Stimulated activated CD4-positive, alpha-beta T cell treated with anti-CD3 and anti-CD28 coated beads, Interleukin-12 subunit alpha, Interleukin-12 subunit beta, amount 100 ng/mL, for 48 hours (primary cell): ENCODE measurements at regions not wholly inside any gene's neighbourhood (a gene's known extent, or its start where the extent isn't known, plus 50 kb on each side); places are given as distances from the start of the nearest gene placed in this dataset.

ENCODE experiments used
- DNase-seq, 3 donors: peaks; one replicate each; pipeline ENCODE4 v3.0.0-alpha.2; 2020; ENCODE audit warnings: low read depth in 2 of 3, low spot score in 1 of 3

DNA sequence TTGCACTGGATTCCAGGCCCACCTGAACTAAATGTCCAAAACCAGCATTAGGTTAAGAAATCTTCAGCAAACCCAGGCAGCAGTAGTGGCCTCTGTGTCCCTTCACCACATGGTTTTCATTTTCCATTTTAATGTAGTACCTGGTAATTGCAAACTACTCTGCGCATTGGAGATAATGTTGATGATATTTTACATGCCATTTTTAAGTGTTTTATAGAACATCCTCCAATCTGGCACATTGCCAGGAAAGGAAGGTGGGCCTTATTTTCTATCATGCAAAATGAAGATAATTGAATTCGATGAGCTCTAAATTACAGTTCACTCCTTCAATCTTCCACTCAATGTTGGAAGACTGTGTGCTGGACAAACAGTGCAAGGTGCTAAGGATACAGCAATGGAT, 89.5 kb downstream of the ZC3H11B start:
- DNase-seq, result no peak

DNA sequence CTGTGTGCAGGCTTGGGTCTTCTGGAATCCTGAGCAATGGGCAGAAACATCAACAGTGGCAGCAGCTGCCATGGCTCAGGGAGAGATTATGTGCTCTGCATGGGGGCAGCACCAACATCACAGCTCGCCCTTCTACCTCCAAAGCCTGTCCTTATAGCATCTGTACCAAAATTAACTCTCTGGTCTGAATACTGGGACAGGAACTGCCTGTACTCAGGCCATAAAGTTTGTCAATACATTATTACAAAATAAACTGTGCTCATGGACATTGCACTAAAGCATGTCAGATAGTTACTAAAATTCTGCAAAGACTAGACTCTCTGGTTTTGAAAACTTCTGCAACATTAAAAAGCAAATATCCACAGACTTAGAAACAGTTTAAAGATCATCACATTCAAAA, 91.6 kb downstream of the ZC3H11B start:
- DNase-seq, result no peak

DNA sequence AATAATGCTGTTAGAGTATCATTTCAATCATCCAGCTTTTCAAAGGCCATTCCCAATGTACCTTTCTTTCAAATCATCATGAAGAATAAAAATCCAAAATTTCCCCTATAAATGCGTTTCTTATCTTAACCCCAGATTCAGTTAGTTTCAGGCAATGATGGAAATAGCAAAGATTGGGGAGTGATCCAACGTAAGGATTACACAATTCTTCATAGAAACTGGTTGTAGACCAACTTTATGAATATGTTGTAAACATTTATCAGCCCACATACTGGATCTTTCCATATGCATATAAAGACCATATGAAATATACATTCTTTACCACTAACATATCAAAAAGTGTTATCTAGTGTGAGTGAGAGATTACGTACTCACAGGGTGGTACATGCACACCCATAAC, 92.7 kb downstream of the ZC3H11B start:
- DNase-seq, result no peak

DNA sequence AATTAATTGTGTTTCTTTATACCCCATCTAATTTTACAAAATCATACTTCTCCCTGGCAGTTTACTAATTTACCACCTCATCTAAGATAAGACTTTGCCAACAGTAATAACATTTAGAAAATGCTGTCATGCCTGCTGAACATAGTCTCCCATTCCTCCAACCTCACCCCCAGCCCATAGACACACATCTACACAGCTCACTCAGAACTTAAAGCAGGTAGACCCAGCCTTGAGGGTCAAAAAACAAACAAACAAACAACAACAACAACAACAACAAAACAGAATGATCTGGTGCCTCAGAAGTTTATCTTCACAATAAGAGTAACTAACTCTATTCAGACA, 94.0 kb downstream of the ZC3H11B start:
- DNase-seq, result no peak

DNA sequence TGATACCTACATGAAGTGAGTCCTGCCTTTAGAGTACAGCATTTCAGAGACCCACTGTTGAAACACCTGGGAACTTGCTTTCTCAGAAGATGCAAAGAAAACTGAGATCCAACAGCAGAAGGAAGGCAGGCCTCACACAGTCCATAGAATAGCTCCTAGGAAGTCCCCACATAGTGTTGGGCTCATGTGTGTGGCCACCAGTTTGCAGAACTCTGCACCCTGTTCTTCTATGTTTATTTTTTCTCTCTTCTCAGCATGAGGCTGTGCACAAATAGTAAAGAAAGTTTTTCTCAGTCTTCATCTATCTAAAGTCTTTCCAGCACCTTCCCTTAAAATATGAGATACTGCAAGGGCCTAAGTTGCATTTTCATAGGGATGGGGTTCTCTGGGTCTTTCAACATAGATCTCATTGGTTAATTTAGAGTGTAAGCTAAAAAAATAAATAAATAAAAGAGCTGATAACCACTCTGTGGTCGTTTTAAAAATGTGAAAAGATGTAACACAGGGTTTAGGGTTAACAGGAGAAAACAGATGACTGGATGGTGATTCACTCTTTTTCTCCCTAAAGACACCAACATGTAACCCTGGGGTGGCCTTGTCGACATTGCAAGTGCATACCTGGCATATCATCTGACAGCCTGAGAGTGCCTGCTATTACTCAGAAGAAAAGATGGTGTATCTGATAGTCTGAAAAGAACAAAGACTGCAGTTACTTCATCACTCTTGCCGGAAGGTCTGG, 94.6 kb downstream of the ZC3H11B start:
- no peak for DNase-seq

DNA sequence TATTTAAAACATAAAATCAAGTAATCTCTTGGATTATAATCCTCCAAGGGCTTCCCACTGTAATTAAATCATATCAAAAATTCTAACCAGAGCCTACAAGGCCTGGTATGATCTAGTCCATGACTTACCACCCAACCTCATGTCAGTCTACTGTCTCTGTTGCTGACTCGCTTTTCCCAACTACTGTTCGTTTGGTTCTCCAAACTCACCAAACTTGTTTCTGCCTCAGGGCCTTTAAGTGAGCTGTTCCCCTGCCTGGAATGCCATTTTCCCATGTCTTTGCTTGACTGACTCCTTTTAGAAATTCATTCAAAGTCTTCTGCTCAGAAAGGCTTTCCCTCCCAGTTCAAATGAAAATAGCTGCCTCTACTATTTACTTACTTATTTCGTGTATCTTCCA, 95.9 kb downstream of the ZC3H11B start:
- no peak for DNase-seq

DNA sequence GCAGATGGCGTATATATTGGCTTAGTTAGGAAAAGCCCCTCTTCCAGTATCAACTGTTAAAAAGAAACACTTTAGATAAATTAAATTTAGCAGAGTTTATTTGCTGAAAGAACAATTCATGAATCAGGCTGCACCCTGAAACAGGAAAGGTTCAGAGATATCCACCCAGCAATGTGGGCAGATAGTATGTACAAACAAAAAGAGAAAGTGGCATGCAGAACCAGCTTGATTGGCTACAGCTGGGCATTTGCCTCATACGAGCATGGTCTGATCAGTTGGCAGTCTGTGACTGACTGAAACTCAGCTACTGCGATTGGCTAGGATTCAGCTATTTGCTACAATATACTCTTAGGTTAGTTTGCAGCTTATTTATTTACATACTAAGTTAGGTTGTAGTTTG, 98.2 kb downstream of the ZC3H11B start:
- DNase-seq, result no peak

DNA sequence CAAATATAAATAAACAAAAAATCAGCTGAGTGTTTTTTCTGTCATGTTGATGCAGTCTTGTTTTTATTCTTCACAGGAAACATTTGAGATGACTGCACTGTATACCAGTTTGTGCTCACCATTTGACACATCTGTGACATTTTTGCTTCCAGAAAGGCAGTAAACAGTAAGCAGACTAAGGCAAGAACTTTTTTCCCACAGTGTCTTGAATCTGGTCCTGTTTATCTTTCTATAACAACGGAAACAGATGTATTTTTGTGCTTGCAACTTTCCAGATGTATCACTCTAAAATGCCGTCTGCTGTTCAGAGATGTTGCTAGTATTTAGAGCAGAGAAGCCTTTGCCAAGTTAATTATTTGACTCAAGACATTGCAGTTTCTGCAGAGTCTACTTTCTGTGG, 105.5 kb downstream of the ZC3H11B start:
- DNase-seq, result no peak

DNA sequence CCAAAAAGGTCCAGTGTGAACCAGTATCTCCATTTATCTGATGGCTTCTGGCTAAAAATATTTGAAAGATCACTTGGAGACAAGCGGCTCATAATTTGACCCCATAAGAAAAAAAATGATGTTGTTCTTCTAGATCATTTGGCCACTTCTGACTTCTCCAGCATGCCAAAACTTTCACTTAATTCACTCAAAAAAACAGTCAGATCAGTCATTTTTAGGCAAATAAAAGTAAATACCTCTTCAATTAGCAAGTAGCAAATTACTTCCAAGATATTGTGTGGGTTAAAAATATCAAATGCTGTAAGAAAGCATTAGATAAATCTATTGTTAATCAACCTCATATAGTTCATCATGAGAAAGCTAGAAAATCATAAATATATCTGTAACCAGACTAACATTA, 106.0 kb downstream of the ZC3H11B start:
- DNase-seq, result no peak

DNA sequence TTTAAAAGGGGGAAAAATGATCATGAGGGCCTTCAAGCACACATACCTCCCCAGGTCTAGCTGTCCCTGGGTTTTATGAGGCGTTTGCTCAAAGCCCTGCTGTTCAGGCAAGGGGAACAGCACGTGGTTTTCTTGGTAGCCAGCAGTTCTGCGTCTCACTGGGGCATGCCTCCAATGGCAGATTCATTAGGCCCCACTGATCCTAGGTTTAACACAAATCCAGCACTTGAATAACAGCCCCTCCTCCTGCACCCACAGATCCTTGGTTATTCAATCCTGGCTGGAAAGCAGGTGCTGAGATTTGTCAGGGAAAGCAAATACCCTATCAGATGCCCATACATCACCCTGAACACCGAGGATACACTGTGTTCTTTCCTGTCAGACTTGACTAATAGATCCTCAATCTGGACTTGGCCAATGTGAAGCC, 106.4 kb downstream of the ZC3H11B start:
- DNase-seq, result no peak

DNA sequence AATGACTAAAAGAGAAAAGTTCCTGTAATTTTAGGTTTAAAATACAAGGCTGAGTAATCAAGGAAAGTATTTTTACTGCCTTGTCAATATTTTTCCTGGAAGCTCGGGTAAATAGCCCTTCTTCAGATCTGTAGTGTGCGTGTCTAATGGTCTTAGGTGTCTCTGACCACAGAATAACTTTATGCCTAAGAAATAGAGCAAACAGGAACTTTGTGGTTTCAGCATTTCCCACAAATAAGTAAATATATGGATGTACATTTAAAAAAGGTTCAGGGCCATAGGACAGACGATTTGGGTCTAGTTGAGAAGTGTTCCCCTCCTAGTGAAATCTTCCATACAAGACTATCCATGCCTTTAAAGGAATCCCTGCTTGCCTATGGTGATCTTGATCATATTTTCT, 107.0 kb downstream of the ZC3H11B start:
- DNase-seq, result no peak

DNA sequence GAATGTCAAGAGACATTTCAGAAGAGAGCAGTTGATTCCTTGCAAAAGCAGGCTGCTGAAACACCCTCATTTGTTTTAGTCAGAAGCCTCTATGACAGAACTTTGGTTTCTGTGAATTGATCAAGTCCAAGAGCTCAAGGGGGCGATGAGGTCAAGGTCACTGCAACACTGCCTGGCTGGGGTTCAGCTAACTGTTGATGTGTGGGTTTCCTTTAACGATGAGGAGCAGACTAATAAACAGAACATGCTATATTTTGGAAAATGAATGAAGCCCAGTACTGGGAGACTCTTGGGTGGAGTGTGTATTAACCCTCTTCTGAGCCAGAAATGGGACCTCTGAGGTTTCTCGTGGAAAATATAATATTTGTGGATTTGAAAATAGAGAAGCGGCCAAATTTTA, 109.3 kb downstream of the ZC3H11B start:
- DNase-seq, result no peak

DNA sequence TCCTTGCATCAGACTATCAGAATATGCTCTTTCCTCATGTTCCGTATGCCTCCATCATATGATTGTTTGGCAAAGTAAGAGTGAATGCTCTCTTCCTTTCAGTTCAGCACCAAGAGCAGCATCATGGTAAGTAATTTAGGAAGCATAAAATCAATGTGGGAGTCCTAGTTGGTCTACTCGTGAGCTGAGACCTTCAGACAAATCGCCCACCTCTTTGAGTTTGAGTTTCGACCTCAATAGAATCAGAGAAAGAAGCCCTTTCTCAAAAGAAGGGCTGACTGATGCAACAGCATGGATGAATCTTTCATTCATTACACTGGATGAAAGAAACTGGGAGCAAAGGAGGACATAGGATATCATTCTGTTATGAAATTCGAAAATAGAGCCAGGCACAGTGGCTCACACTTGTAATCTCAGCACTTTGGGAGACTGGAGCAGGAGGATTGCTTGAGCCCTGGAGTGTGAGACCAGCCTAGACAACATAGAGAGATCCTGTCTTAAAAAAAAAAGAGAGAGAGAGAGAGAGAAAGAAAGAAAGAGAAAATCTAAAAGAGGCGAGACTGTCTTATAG, 112.5 kb downstream of the ZC3H11B start:
- no peak for DNase-seq

DNA sequence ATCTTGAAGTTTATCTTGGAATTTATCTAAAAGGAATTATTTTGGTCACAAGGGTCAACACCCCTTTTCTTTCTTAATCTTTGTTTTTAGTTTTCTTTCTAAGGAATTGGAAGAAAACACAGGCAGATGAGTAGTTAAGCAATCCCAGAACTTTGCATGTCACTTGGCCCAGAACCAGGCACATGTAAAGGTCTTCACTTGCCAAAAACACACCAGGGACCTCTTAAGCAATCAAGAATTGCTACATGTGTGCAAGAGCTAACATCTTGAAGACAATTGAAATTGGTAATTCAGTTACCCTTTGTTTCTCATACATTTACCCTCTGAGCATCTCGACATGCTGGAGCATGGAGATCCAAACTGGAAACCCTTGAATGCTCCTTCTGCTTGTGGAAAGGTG, 114.2 kb downstream of the ZC3H11B start:
- DNase-seq, result no peak

DNA sequence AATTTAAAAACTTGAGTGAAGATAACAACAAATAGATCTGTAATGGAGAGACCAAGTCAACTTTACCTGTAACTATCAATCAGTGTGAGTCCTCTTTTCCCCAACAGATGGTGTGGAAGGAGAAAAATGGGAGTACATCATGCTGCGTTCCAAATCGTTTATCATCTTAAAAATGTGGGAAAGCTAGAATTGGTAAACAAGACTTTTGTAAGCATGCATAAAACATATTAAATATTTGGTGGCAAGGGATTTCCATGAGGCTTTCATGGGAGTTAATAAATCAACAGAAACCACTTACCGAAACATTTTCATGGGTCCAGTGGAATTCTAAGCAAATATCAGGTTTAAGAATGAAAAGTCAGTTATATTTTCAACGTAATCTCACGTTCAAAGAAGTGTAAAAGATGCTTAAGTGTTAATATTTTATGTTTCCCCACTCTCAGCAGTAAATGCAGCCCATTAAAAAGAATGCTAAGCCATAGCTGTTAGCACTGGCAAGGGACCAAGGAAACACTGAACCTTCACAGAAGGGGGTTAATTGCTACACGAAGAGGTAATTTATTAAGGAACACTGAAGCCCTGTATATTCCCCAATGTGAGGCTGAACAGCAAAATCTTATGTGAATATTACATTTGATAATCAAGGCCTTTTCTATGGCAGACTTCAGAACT, 117.0 kb downstream of the ZC3H11B start:
- no peak for DNase-seq

DNA sequence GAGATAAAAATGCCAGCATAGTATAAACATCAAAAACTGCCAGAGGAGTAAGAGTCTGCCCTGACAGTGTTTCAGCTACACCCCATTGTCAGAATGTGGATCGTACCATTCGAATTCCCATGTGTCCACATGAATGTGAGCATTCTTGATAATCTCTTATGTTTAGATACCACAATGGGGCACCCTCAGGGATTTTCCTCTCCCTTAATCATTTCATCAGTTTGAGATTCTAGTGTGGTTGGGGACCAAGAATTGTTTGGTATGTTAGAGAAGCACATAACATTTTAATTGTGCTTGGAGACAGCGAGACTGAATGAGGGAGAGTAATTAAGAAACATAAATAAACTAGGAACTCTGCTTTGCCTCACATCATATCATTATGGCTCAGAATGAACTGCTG, 120.2 kb downstream of the ZC3H11B start:
- no peak for DNase-seq

DNA sequence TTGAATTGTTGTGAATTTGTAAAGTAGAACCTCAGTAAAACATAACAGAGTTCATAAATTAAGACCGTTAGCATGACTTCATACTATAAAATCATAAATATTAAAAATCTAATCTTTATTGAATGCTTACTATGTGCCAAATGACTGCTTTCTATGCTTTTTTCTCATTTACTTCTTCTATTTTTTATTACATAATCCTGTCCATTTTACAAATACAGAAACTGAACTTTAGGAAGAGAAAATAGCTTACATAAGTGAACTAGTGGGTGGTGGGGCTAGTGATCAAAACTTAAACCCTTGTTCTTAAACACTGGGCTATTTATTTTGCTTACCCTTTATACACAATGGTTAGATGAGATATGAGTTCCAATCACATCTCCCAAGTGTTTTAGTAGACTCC, 122.3 kb downstream of the ZC3H11B start:
- DNase-seq, result no peak

DNA sequence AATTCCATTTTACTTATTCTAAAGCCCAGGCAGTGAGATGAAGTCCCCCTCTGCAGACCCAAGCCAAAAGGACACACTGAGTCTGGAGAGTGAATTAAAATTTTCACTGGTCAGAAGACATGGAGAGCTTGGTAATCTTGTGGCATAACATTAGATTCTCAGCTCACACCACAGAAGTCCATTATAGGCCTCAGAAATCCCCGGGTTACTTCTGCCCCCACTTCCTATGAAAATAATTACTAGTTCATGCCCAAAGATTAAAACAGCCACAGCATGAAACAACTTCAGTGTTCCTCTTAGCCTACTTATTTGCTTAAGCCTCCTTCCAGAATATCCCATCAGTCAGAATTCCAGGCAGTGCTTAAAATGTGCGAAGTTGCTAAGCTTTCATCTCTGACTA, 123.3 kb downstream of the ZC3H11B start:
- DNase-seq, result no peak

DNA sequence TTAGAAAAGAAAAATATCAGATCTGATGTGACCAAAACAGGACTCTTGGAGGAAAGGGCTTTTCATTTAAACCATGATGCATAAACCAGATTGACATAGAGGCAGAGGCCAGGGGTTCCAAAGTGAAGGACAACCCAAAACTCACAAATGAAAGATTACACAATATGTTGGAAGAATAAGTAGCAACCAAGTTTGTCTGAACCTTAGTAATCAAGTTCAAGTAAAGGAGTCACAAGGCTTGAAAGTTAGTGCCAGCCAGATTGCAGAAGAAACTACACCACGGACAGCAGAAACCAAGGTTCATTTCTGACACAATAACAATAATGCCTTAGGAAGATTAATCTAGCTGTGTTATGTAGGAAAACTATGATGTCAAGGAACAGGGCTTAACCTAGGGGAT, 124.6 kb downstream of the ZC3H11B start:
- no peak for DNase-seq

DNA sequence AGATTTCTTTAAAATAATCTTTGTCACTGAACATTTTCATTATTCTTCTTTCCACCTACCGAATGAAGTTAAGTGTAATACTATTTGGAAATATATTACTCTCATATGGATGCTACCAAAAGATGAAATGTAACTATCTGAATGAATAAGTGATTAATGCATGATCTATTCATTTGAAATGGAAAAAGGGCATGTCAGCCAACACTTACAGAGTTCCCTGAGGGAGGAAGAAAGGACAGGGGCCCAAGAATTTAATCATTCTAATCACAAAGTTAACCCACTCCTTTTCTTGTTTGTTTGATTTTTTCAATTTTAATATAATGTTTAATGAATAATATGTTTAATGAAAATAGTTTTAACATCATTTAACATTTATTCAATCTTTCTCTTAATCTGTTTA, 129.4 kb downstream of the ZC3H11B start:
- DNase-seq, result no peak

DNA sequence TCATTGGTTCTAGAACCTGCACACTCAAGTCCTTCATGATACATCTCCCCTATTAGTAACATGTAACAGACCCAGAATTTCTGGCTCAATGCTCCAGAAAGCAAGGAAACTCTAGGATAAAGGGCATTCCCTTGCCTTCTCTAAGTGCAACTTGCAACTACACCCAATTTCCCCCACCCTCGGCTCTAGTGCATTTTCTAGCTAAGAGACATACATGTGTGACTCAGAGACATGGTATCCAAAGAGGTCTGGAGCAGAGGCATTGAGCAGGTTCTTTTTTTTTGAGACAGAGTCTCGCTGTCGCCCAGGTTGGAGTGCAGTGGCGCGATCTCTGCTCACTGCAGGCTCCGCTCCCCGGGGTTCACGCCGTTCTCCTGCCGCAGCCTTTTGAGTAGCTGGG, 132.9 kb downstream of the ZC3H11B start:
- DNase-seq, result no peak

DNA sequence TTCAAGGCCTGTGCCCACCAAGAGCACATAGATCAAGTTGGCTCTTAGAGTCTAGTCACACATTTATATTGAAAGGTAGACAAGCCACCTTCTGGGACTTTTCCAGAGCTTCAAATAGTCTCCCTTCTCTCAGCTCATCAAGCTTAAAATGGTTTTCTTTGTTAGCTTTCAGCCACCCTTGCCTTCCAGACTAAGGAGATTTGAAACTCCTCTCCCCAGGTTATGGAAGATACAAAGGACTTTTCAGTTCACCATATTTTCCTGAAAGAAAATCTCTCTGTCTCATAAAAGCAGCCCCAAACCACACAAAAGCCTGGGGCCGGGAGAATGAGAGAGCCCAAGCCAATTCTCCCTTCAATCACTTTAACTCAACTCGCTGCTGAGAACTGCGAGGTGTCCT, 134.1 kb downstream of the ZC3H11B start:
- no peak for DNase-seq

DNA sequence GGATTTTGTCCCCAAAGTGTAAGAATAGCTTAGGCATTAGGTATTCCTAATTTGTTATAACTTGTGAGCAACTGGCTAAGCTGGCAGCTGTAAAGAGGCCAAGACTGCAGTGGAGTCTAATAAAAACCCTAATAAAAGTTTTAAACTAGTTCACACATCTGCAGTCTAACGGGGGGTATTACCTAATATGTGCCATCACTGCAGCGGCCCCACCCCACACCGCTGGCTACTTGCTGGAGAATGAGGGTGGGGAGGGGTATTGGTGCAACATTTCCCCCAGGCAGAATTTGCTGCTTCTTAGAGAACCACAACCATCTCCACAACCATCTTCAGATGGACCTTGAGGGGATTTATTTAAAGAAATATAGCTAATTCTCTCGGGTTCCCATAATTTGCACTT, 135.0 kb downstream of the ZC3H11B start:
- DNase-seq, result no peak
